ENCODE measurements at regions not wholly inside any gene's neighbourhood (a gene's known extent, or its start where the extent isn't known, plus 50 kb on each side); places are given as distances from the start of the nearest gene placed in this dataset.
"Not testable (repeated sequence)": the region's sequence is repeated elsewhere in the genome, so short reads cannot be mapped to it uniquely, and the experiment has no call there.

- DNase-seq, result no peak
These were observed 141.2 kb upstream of the ATXN1 start for GRCh38 chr6:16902502-16902901.

GRCh38 chr6:16901782-16902181 is 140.5 kb upstream of the ATXN1 start:
- DNase-seq, result no peak

- no peak for DNase-seq
These were observed 140.0 kb upstream of the ATXN1 start for GRCh38 chr6:16901306-16901705.

- no peak for DNase-seq
These were observed 137.6 kb upstream of the ATXN1 start for GRCh38 chr6:16898640-16899396.

- no peak for DNase-seq
These were observed 136.4 kb upstream of the ATXN1 start for GRCh38 chr6:16897669-16898068.

GRCh38 chr6:16894301-16894700 is 133.0 kb upstream of the ATXN1 start:
- no peak for DNase-seq

GRCh38 chr6:16891110-16891509 is 129.8 kb upstream of the ATXN1 start:
- not testable (repeated sequence) for DNase-seq

GRCh38 chr6:16885411-16886160 is 124.3 kb upstream of the ATXN1 start:
- DNase-seq, result no peak

- DNase-seq, result no peak
These were observed 123.3 kb upstream of the ATXN1 start for GRCh38 chr6:16884526-16884925.

- DNase-seq, result no peak
These were observed 122.2 kb upstream of the ATXN1 start for GRCh38 chr6:16883414-16883813.

GRCh38 chr6:16882230-16882629 is 121.0 kb upstream of the ATXN1 start:
- DNase-seq, result no peak

- DNase-seq, result not testable (repeated sequence)
These were observed 115.6 kb upstream of the ATXN1 start for GRCh38 chr6:16876852-16877251.

- DNase-seq, result no peak
These were observed 114.9 kb upstream of the ATXN1 start for GRCh38 chr6:16876201-16876600.

GRCh38 chr6:16873698-16874097 is 112.4 kb upstream of the ATXN1 start:
- DNase-seq, result no peak

- no peak for DNase-seq
These were observed 111.4 kb upstream of the ATXN1 start for GRCh38 chr6:16872543-16873235.

- DNase-seq, result no peak
These were observed 109.8 kb upstream of the ATXN1 start for GRCh38 chr6:16871047-16871446.

GRCh38 chr6:16868968-16869367 is 107.7 kb upstream of the ATXN1 start:
- DNase-seq, result no peak

- no peak for DNase-seq
These were observed 96.8 kb upstream of the ATXN1 start for GRCh38 chr6:16857969-16858592.

GRCh38 chr6:16855460-16855859 is 94.2 kb upstream of the ATXN1 start:
- DNase-seq, result no peak

GRCh38 chr6:16854986-16855385 is 93.7 kb upstream of the ATXN1 start:
- no peak for DNase-seq

- no peak for DNase-seq
These were observed 91.4 kb upstream of the ATXN1 start for GRCh38 chr6:16852671-16853070.

GRCh38 chr6:16851758-16852157 is 90.5 kb upstream of the ATXN1 start:
- no peak for DNase-seq

GRCh38 chr6:16851044-16851540 is 89.8 kb upstream of the ATXN1 start:
- DNase-seq, result no peak
